CD14-positive monocyte (primary cell): ENCODE measurements at regions not wholly inside any gene's neighbourhood (a gene's known extent, or its start where the extent isn't known, plus 50 kb on each side); places are given as distances from the start of the nearest gene placed in this dataset.

ENCODE experiments used
- DNase-seq, 3 donors: peaks; one replicate each; pipeline ENCODE4 v3.0.0-alpha.2; 2011 to 2022
- H2AFZ ChIP-seq: 2 replicates; pipeline ENCODE4 v1.6.0; 2012; ENCODE audit warnings: mild to moderate bottlenecking, low read depth, low read length, inconsistent platforms; ENCODE audit not compliant: insufficient read depth, poor library complexity, severe bottlenecking
- H3K27ac ChIP-seq, 2 donors: 1 replicate in 1 of 2; 2 replicates in 1 of 2; pipeline ENCODE4 v1.5.1; 2012 to 2013; ENCODE audit warnings: low read length in 2 of 2, control low read depth in 1 of 2, inconsistent platforms in 1 of 2, low read depth in 1 of 2, mild to moderate bottlenecking in 1 of 2
- H3K27me3 ChIP-seq, 2 donors: one replicate each; pipeline versions ENCODE4 v1.6.0 to v1.6.1; 2011 to 2013; ENCODE audit warnings: low read length in 2 of 2; ENCODE audit not compliant: control insufficient read depth in 2 of 2, insufficient read depth in 2 of 2
- H3K36me3 ChIP-seq, 2 donors: replicated peaks in 1 of 2; 1 replicate in 1 of 2; 2 replicates in 1 of 2; pipeline versions ENCODE4 v1.5.1 to v1.6.1; 2012 to 2013; ENCODE audit warnings: low read length in 2 of 2, control low read depth in 1 of 2, inconsistent platforms in 1 of 2, mild to moderate bottlenecking in 1 of 2; ENCODE audit not compliant: insufficient read depth in 2 of 2, control insufficient read depth in 1 of 2
- H3K4me1 ChIP-seq, 2 donors: 1 replicate in 1 of 2; 2 replicates in 1 of 2; pipeline versions ENCODE4 v1.5.1 to v1.6.1; 2012 to 2013; ENCODE audit warnings: low read length in 2 of 2, control low read depth in 1 of 2, inconsistent platforms in 1 of 2, mild to moderate bottlenecking in 1 of 2, moderate library complexity in 1 of 2; ENCODE audit not compliant: insufficient read depth in 2 of 2, control insufficient read depth in 1 of 2
- H3K4me2 ChIP-seq: replicated peaks from 2 replicates; pipeline ENCODE3; 2012; ENCODE audit warnings: low read length, moderate library complexity, mild to moderate bottlenecking; ENCODE audit not compliant: poor library complexity, severe bottlenecking; ENCODE audit errors: extremely low read depth
- H3K4me3 ChIP-seq, 3 experiments: fragments of 200-600 bp in 1 of 3; sonication (generic) in 1 of 3; replicated peaks in 1 of 3; 1 replicate in 2 of 3; 2 replicates in 1 of 3; pipeline ENCODE4 v1.5.1; 2011 to 2013; ENCODE audit warnings: low read length in 3 of 3, mild to moderate bottlenecking in 3 of 3, control low read depth in 2 of 3, low read depth in 2 of 3, inconsistent platforms in 1 of 3, moderate library complexity in 1 of 3
- H3K79me2 ChIP-seq: 2 replicates; pipeline ENCODE4 v1.6.0; 2012; ENCODE audit warnings: mild to moderate bottlenecking, control low read depth, inconsistent platforms, low read length, moderate library complexity; ENCODE audit not compliant: insufficient read depth
- H3K9ac ChIP-seq: 2 replicates; pipeline ENCODE4 v1.6.0; 2017; ENCODE audit warnings: low read length, mild to moderate bottlenecking; ENCODE audit not compliant: insufficient read depth, poor library complexity, severe bottlenecking
- H3K9me3 ChIP-seq, 2 donors: replicated peaks in 1 of 2; 1 replicate in 1 of 2; 2 replicates in 1 of 2; pipeline versions ENCODE4 v1.5.1 to v1.6.1; 2012 to 2013; ENCODE audit warnings: low read length in 2 of 2, control low read depth in 1 of 2; ENCODE audit not compliant: control insufficient read depth in 1 of 2, insufficient read depth in 1 of 2
- H4K20me1 ChIP-seq: 2 replicates; pipeline ENCODE4 v1.6.0; 2012; ENCODE audit warnings: mild to moderate bottlenecking, low read length, control low read depth, moderate library complexity; ENCODE audit not compliant: insufficient read depth
- H3K27ac Mint-ChIP-seq, 7 donors: one replicate each; pipeline ENCODE4 v1.8.0; 2020; ENCODE audit warnings: mild to moderate bottlenecking in 7 of 7, mixed read lengths in 7 of 7, moderate library complexity in 6 of 7, inconsistent platforms in 2 of 7
- H3K27me3 Mint-ChIP-seq, 3 donors: one replicate each; pipeline ENCODE4 v1.8.0; 2021 to 2022; ENCODE audit warnings: low read depth in 3 of 3, mild to moderate bottlenecking in 3 of 3, mixed read lengths in 3 of 3, moderate library complexity in 3 of 3, inconsistent platforms in 1 of 3
- H3K36me3 Mint-ChIP-seq, 2 donors: one replicate each; pipeline ENCODE4 v1.8.0; 2020; ENCODE audit warnings: mixed read lengths in 2 of 2, inconsistent platforms in 1 of 2, mild to moderate bottlenecking in 1 of 2
- H3K4me1 Mint-ChIP-seq: one replicate; pipeline ENCODE4 v1.8.0; 2020; ENCODE audit warnings: mild to moderate bottlenecking, mixed read lengths
- H3K4me3 Mint-ChIP-seq, 2 donors: one replicate each; pipeline ENCODE4 v1.8.0; 2020; ENCODE audit warnings: mild to moderate bottlenecking in 2 of 2, mixed read lengths in 2 of 2, moderate library complexity in 1 of 2
- H3K9me3 Mint-ChIP-seq, 7 donors: one replicate each; pipeline ENCODE4 v1.8.0; 2020 to 2022; ENCODE audit warnings: mixed read lengths in 7 of 7, mild to moderate bottlenecking in 6 of 7, moderate library complexity in 6 of 7, inconsistent platforms in 2 of 7
- CTCF ChIP-seq: fragments of 200-600 bp; IDR thresholded peaks from one replicate; pipeline ENCODE4 v1.8.0; 2022; ENCODE audit warnings: antibody characterized with exemption, mild to moderate bottlenecking
- intact Hi-C, 2 donors: fragments of 100-400 bp; cut with micrococcal nuclease; formaldehyde crosslinking; loops; one replicate each; pipeline versions ENCODE4 v1.15.0 to v1.15.1; 2023

- Mint-ChIP-seq H3K27me3 (no peaks in the 10 kb centered on the region), H3K4me1 (no peaks in the 10 kb centered on the region), H3K4me3 (no peak overlapping the region)
Observed at GRCh38 chr6:141229296-141229695, 903.4 kb upstream of the GJE1 start.

GRCh38 chr6:141218583-141218982 is 914.1 kb upstream of the GJE1 start:
- Mint-ChIP-seq H3K4me1 (no peaks in the 10 kb centered on the region), H3K4me3 (no peak overlapping the region), H3K36me3 (no peaks in the 10 kb centered on the region), H3K27ac (no peak overlapping the region), H3K9me3 (peaks cover 0 to 15% (median 8%) of the 10 kb centered on the region in 7 donors), H3K27me3 (no peaks in the 10 kb centered on the region)
- Histone ChIP-seq H3K27ac (no peak overlapping the region), H4K20me1 (no peaks in the 10 kb centered on the region), H3K9me3 (peaks cover 6 to 11% of the 10 kb centered on the region in 2 donors), H3K27me3 (no peaks in the 10 kb centered on the region), H3K36me3 (no peaks in the 10 kb centered on the region), H3K9ac (no peak overlapping the region), H3K4me3 (no peak overlapping the region), H3K4me2 (no peak overlapping the region), H3K79me2 (no peaks in the 10 kb centered on the region), H3K4me1 (no peaks in the 10 kb centered on the region), H2AFZ (no peak overlapping the region)
- no peak for TF ChIP-seq CTCF
- no peak for DNase-seq
- intact Hi-C loops = no loop called here

More at GRCh38 chr6:141229296-141229695, 903.4 kb upstream of the GJE1 start:
- H3K27ac ChIP-seq = no peak overlapping the region
- no peaks in the 10 kb centered on the region for H3K79me2 ChIP-seq
- peaks cover 0 to 3% of the 10 kb centered on the region in 2 donors for H3K9me3 ChIP-seq
- H3K4me3 ChIP-seq = no peak overlapping the region
- no peak overlapping the region for H3K27ac Mint-ChIP-seq
- TF ChIP-seq CTCF = no peak
- no peaks in the 10 kb centered on the region for H4K20me1 ChIP-seq
- H3K36me3 ChIP-seq = no peaks in the 10 kb centered on the region
- no peaks in the 10 kb centered on the region for H3K4me1 ChIP-seq
- intact Hi-C loops = no loop called here
- peaks cover 0 to 10% (median 4%) of the 10 kb centered on the region in 7 donors for H3K9me3 Mint-ChIP-seq
- no peak for DNase-seq
- H3K36me3 Mint-ChIP-seq = no peaks in the 10 kb centered on the region
- no peak overlapping the region for H3K4me2 ChIP-seq
- no peak overlapping the region for H2AFZ ChIP-seq
- no peaks in the 10 kb centered on the region for H3K27me3 ChIP-seq
- H3K9ac ChIP-seq = no peak overlapping the region
